ENCODE measurements at regions not wholly inside any gene's neighbourhood (a gene's known extent, or its start where the extent isn't known, plus 50 kb on each side); places are given as distances from the start of the nearest gene placed in this dataset.
"Not testable (repeated sequence)": the region's sequence is repeated elsewhere in the genome, so short reads cannot be mapped to it uniquely, and the experiment has no call there.

GRCh38 chr22:22168941-22169867, 75.4 kb upstream of the VPREB1 start:
- no peak for DNase-seq (ENCODE audit: low spot score)

- peak; percentile 44 for DNase-seq (ENCODE audit: low spot score)
Measured at GRCh38 chr22:22168190-22168940, 76.2 kb upstream of the VPREB1 start.

- DNase-seq (ENCODE audit: low spot score), result no peak
Measured at GRCh38 chr22:22167791-22168189, 76.8 kb upstream of the VPREB1 start.

GRCh38 chr22:22166941-22167713, 77.5 kb upstream of the VPREB1 start:
- DNase-seq (ENCODE audit: low spot score), result no peak

GRCh38 chr22:22165936-22166710, 78.5 kb upstream of the VPREB1 start:
- no peak for DNase-seq (ENCODE audit: low spot score)

- no peak for DNase-seq (ENCODE audit: low spot score)
Measured at GRCh38 chr22:22164541-22165272, 79.9 kb upstream of the VPREB1 start.

GRCh38 chr22:22161924-22162851, 82.4 kb upstream of the VPREB1 start:
- no peak for DNase-seq (ENCODE audit: low spot score)

- not testable (repeated sequence) for DNase-seq (ENCODE audit: low spot score)
Measured at GRCh38 chr22:22160768-22161167, 83.8 kb upstream of the VPREB1 start.

- DNase-seq (ENCODE audit: low spot score), result no peak
Measured at GRCh38 chr22:22159384-22159783, 85.2 kb upstream of the VPREB1 start.

GRCh38 chr22:22158965-22159364, 85.6 kb upstream of the VPREB1 start:
- DNase-seq (ENCODE audit: low spot score), result no peak

GRCh38 chr22:22158207-22158816, 86.3 kb upstream of the VPREB1 start:
- DNase-seq (ENCODE audit: low spot score), result no peak

GRCh38 chr22:22157348-22157725, 87.2 kb upstream of the VPREB1 start:
- no peak for DNase-seq (ENCODE audit: low spot score)

GRCh38 chr22:22156716-22157347, 87.8 kb upstream of the VPREB1 start:
- DNase-seq (ENCODE audit: low spot score), result peak; percentile 70

GRCh38 chr22:22156348-22156715, 88.3 kb upstream of the VPREB1 start:
- DNase-seq (ENCODE audit: low spot score), result no peak

GRCh38 chr22:22155607-22156006, 89.0 kb upstream of the VPREB1 start:
- no peak for DNase-seq (ENCODE audit: low spot score)

GRCh38 chr22:22155146-22155545, 89.4 kb upstream of the VPREB1 start:
- no peak for DNase-seq (ENCODE audit: low spot score)

- no peak for DNase-seq (ENCODE audit: low spot score)
Measured at GRCh38 chr22:22154040-22154439, 90.5 kb upstream of the VPREB1 start.

GRCh38 chr22:22151308-22151707, 93.3 kb upstream of the VPREB1 start:
- DNase-seq (ENCODE audit: low spot score), result no peak

Measured in SK-N-DZ (cell line).